Testis (tissue), 2 donors: ENCODE measurements at regions not wholly inside any gene's neighbourhood (a gene's known extent, or its start where the extent isn't known, plus 50 kb on each side); places are given as distances from the start of the nearest gene placed in this dataset.
"Not testable (repeated sequence)": the region's sequence is repeated elsewhere in the genome, so short reads cannot be mapped to it uniquely, and the experiment has no call there.

Source experiments
- DNase-seq: peaks from one replicate; pipeline ENCODE4 v3.0.0-alpha.2; 2019
- H3K27ac ChIP-seq, 2 donors: fragments of 200-600 bp; sonication (generic); one replicate each; pipeline ENCODE4 v1.5.1; 2019
- H3K27me3 ChIP-seq: fragments of 200-600 bp; sonication (generic); one replicate; pipeline ENCODE4 v1.5.1; 2019
- H3K36me3 ChIP-seq: fragments of 200-600 bp; sonication (generic); one replicate; pipeline ENCODE4 v1.5.1; 2017; ENCODE audit warnings: low read depth; ENCODE audit errors: missing control alignments
- H3K4me1 ChIP-seq: fragments of 200-600 bp; sonication (generic); one replicate; pipeline ENCODE4 v1.5.1; 2019
- H3K4me3 ChIP-seq, 2 donors: fragments of 200-600 bp; sonication (generic); one replicate each; pipeline ENCODE4 v1.5.1; 2017 to 2019
- H3K9me3 ChIP-seq: fragments of 200-600 bp; sonication (generic); one replicate; pipeline ENCODE4 v1.5.1; 2017
- POLR2A ChIP-seq: fragments of 450-650 bp; IDR thresholded peaks from one replicate; pipeline ENCODE4 v1.6.1; 2017; ENCODE audit warnings: antibody characterized with exemption, mild to moderate bottlenecking, moderate library complexity
- WGBS, 2 donors: methylation state at CpG; one replicate each; pipeline ENCODE4 v1.1.5; 2018; 5-methylcytosine and 5-hydroxymethylcytosine counted together
- intact Hi-C: fragments of 100-400 bp; cut with DNase I; formaldehyde crosslinking; loops from one replicate; pipeline ENCODE4 v1.15.1; 2023; ENCODE audit warnings: low total_unique reads
- TF ChIP-seq, protein P1 (sequence below), 3 experiments: fragments of 450-650 bp in 2 of 3; fragments of 200-600 bp in 1 of 3; sonication (generic) in 1 of 3; IDR thresholded peaks; one replicate each; pipeline ENCODE4 v1.5.1; 2016 to 2019; ENCODE audit warnings: antibody characterized with exemption in 3 of 3, mild to moderate bottlenecking in 2 of 3, moderate library complexity in 1 of 3

DNA sequence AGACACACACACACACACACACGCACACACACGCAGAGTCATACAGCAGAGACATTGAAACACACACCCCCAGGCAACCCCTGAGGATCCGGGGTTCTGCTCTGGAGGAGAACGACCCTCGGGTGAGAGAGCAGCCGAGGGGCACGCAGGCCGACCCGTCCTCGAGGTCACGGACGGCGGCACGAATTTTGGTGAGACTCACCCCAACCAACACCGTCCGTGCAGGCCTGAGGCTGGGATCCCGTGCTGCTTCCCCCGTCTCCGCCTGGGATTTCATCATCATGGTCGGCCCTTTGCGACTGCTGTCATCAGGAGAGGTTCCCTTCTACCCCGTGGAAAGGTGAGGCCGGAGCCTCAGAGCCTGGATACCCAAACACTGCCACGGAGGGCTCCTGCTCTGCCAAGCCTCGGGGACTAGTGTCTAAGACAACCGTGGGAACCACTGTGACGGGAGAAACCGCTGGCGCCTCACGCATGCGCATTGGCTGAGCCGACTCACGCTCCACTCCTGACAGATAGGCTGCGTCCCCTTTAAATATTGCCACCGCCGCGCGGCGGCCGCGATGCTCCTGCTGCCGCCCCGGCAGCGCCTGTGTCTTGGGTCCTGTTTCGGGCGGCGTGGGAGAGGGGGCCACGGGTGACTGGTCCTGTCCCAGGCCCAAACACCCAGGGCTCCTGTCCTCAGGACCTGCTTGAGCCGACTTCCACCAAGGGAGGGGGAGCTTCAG lies 699.1 kb upstream of the TPTE start:
- WGBS, 2 donors, result 61% methylated on average over 42 of the region's 49 CpGs; no CpG with 5 or more reads in 1 of the 2 donors
- H3K27ac ChIP-seq, H3K9me3 ChIP-seq, H3K27me3 ChIP-seq, DNase-seq, H3K4me1 ChIP-seq, intact Hi-C loops, H3K36me3 ChIP-seq, H3K4me3 ChIP-seq: not testable (repeated sequence)

DNA sequence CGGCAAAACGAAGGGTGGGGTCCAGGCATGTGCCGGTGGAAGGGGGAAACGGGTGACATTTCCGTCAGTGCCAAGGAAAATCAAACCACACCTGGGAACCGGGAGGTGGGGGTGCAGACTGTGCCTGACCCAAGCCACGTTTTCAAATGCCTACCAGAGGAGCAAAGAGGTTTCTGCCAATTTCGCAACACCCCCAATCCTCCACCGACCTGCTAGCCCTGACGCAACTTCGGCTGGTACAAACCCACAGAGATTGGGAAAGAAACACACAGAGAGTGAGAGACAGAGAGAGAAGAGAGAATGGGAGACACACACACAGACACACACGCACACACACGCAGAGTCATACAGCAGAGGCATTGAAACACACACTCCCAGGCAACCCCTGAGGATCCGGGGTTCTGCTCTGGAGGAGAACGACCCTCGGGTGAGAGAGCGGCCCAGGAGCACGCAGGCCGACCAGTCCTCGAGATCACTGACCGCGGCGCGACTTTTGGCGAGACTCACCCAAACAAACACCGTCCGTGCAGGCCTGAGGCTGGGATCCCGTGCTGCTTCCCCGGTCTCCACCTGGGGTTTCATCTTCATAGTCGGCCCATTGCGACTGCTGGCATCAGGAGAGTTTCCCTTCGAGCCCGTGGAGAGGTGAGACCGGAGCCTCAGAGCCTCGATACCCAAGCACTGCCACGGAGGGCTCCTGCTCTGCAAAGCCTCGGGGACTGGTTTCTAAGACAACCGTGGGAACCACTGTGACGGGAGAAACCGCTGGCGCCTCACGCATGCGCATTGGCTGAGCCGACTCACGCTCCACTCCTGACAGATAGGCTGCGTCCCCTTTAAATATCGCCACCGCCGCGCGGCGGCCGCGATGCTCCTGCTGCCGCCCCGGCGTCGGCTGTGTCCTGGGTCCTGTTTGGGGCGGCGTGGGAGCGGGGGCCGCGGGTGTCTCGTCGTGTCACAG lies 697.9 kb upstream of the TPTE start:
- peak; percentile 38 for DNase-seq
- H3K36me3 ChIP-seq, intact Hi-C loops, H3K27me3 ChIP-seq, H3K4me1 ChIP-seq, H3K4me3 ChIP-seq, H3K9me3 ChIP-seq, H3K27ac ChIP-seq: not testable (repeated sequence)
- WGBS, 2 donors, result 67 to 72% methylated on average over 36 to 53 of the region's 65 CpGs

DNA sequence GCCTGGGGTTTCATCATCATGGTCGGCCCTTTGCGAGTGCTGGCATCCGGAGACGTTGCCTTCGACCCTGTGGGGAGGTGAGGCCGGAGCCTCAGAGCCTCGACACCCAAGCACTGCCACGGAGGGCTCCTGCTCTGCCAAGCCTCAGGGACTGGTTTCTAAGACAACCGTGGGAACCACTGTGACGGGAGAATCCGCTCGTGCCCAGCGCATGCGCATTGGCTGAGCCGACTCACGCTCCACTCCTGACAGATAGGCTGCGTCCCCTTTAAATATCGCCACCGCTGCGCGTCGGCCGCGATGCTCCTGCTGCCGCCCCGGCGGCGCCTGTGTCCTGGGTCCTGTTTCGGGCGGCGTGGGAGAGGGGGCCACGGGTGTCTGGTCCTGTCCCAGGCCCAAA lies 690.6 kb upstream of the TPTE start:
- intact Hi-C loops, H3K27me3 ChIP-seq, DNase-seq, H3K4me3 ChIP-seq, H3K4me1 ChIP-seq, H3K27ac ChIP-seq, H3K9me3 ChIP-seq, H3K36me3 ChIP-seq: not testable (repeated sequence)
- WGBS, 2 donors, result no CpG with 5 or more reads among the region's 32 CpGs

DNA sequence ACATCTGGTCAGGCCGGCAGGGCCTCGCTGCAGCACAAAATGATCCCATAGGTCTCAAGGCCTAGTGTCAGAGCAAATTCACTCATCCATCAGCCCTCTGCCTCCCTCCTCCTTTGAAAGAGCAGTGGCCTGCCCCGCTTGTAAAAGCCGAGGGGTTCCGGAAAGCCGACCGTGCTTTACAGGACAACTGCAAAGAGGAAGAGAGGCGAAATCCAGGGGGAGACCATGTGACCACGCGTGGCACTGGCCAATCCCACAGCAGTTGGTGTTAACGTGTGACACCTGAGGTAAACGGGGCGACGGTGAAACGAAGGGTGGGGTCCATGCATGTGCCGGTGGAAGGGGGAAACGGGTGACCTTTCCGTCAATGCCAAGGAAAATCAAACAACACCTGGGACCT lies 688.6 kb upstream of the TPTE start:
- H3K27ac ChIP-seq, H3K9me3 ChIP-seq, H3K36me3 ChIP-seq, H3K27me3 ChIP-seq, DNase-seq, intact Hi-C loops, H3K4me1 ChIP-seq, H3K4me3 ChIP-seq: not testable (repeated sequence)
- 49 to 60% methylated on average over 16 of the region's 18 CpGs for WGBS, 2 donors

DNA sequence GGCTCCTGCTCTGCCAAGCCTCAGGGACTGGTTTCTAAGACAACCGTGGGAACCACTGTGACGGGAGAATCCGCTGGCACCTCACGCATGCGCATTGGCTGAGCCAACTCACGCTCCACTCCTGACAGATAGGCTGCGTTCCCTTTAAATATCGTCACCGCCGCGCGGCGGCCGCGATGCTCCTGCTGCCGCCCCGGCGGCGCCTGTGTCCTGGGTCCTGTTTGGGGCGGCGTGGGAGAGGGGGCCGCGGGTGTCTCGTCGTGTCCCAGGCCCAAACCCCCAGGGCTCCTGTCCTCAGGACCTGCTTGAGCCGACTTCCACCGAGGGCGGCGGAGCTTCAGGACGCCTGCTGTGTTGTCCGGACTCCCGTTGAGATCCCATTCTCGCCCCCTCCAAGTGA lies 684.8 kb upstream of the TPTE start:
- intact Hi-C loops, H3K4me3 ChIP-seq, H3K27me3 ChIP-seq, H3K9me3 ChIP-seq, H3K36me3 ChIP-seq, H3K4me1 ChIP-seq, DNase-seq, H3K27ac ChIP-seq: not testable (repeated sequence)
- 79% methylated on average over 15 of the region's 33 CpGs; no CpG with 5 or more reads in 1 of the 2 donors for WGBS, 2 donors

DNA sequence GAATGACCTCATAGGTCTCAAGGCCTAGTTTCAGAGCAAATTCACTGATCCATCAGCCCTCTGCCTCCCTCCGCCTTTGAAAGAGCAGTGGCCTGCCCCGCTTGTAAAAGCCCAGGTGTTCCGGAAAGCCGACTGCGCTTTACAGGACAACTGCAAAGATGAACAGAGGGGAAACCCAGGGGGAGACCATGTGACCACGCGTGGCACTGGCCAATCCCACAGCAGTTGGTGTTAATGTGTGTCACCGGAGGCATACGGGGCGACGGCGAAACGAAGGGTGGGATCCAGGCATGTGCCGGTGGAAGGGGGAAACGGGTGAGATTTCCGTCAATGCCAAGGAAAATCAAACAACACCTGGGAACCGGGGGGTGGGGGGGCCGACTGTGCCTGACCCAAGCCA lies 684.4 kb upstream of the TPTE start:
- H3K4me1 ChIP-seq, H3K27ac ChIP-seq, H3K36me3 ChIP-seq, H3K27me3 ChIP-seq, H3K4me3 ChIP-seq, DNase-seq, intact Hi-C loops, H3K9me3 ChIP-seq: not testable (repeated sequence)
- 69 to 77% methylated on average over 18 of the region's 18 CpGs for WGBS, 2 donors

DNA sequence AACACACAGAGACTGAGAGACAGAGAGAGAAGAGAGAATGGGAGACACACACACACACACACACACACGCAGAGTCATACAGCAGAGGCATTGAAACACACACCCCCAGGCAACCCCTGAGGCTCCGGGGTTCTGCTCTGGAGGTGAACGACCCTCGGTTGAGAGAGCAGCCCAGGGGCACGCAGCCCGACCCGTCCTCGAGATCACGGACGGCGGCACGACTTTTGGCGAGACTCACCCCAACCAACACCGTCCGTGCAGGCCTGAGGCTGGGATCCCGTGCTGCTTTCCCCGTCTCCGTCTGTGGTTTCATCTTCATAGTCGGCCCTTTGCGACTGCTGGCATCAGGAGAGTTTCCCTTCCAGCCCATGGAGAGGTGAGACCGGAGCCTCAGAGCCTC lies 683.9 kb upstream of the TPTE start:
- H3K4me3 ChIP-seq, result not testable (repeated sequence)

DNA sequence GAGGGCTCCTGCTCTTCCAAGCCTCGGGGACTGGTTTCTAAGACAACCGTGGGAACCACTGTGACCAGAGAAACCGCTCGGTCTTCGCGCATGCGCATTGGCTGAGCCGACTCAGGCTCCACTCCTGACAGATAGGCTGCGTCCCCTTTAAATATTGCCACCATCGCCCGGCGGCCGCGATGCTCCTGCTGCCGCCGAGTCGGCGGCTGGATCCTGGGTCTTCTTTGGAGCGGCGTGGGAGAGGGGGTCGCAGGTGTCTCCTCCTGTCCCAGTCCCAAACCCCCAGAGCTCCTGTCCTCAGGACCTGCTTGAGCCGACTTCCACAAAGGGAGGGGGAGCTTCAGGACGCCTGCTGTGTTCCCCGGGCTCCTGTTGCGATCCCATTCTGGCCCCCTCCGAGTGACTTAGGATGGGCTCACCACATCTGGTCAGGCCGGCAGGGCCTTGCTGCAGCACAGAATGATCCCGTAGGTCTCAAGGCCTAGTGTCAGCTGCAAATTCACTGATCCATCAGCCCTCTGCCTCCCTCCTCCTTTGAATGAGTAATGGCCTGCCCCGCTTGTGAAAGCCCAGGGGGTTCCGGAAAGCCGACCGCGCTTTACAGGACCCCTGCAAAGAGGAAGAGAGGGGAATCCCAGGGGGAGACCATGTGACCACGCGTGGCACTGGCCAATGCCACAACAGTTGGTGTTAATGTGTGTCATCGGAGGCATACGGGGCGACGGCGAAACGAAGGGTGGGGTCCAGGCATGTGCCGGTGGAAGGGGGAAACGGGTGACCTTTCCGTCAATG lies 683.2 kb upstream of the TPTE start:
- TF ChIP-seq, protein P1, sequence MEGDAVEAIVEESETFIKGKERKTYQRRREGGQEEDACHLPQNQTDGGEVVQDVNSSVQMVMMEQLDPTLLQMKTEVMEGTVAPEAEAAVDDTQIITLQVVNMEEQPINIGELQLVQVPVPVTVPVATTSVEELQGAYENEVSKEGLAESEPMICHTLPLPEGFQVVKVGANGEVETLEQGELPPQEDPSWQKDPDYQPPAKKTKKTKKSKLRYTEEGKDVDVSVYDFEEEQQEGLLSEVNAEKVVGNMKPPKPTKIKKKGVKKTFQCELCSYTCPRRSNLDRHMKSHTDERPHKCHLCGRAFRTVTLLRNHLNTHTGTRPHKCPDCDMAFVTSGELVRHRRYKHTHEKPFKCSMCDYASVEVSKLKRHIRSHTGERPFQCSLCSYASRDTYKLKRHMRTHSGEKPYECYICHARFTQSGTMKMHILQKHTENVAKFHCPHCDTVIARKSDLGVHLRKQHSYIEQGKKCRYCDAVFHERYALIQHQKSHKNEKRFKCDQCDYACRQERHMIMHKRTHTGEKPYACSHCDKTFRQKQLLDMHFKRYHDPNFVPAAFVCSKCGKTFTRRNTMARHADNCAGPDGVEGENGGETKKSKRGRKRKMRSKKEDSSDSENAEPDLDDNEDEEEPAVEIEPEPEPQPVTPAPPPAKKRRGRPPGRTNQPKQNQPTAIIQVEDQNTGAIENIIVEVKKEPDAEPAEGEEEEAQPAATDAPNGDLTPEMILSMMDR (IDR thresholded peaks at IDR 0.05), result no peak
- no peak for TF ChIP-seq POLR2A
- WGBS, 2 donors, result 59 to 69% methylated on average over 43 to 44 of the region's 44 CpGs
- DNase-seq, result peak; percentile 71
- H3K27me3 ChIP-seq, result no peaks in the 10 kb centered on the region
- H3K4me3 ChIP-seq, result peak overlapping the region; percentile 1 to 7
- no peak overlapping the region for H3K27ac ChIP-seq
- H3K9me3 ChIP-seq, result no peaks in the 10 kb centered on the region
- no peaks in the 10 kb centered on the region for H3K4me1 ChIP-seq
- H3K36me3 ChIP-seq, result no peaks in the 10 kb centered on the region
- intact Hi-C loops, result no loop called here

More for the DNA sequence above, 683.9 kb upstream of the TPTE start:
- H3K36me3 ChIP-seq, DNase-seq, H3K4me1 ChIP-seq, intact Hi-C loops, H3K27ac ChIP-seq, H3K27me3 ChIP-seq, H3K9me3 ChIP-seq: not testable (repeated sequence)
- 61 to 66% methylated on average over 19 to 21 of the region's 21 CpGs for WGBS, 2 donors
